HCT116 (cell line): ENCODE measurements at regions not wholly inside any gene's neighbourhood (a gene's known extent, or its start where the extent isn't known, plus 50 kb on each side); places are given as distances from the start of the nearest gene placed in this dataset.

Source experiments
- ATAC-seq: fragments of 200-7000 bp; cut with Tn5 transposase; 2 replicates; pipeline ENCODE4 v1.9.1; 2020; ENCODE audit warnings: mild to moderate bottlenecking, moderate library complexity
- BruUV-seq: library from RNA; stranded (reverse); fragments of 400-500 nt; replicated peaks from 2 replicates; lab custom pipeline; 2021; lab: Mats Ljungman, UMichigan
- CTCF ChIA-PET: fragments of 300-600 bp; sonication (Branson Sonifier 250); formaldehyde crosslinking; loops from one replicate; lab custom pipeline; 2021; ENCODE audit warnings: antibody characterized with exemption; lab: Charles Lee
- POLR2A ChIA-PET: fragments of 300-600, 350-600 bp; sonication (Branson Sonifier 250); formaldehyde crosslinking; loops from one replicate; lab custom pipeline; 2021; ENCODE audit warnings: antibody characterized with exemption; lab: Charles Lee
- RAD21 ChIA-PET, 2 experiments: fragments of 300-600 bp; sonication (Branson Sonifier 250); formaldehyde crosslinking; loops; one replicate each; lab custom pipeline; 2023; ENCODE audit warnings: low total read pairs in 2 of 2; ENCODE audit not compliant: uncharacterized antibody in 2 of 2, unreplicated experiment in 2 of 2, low non-redundant PET in 1 of 2; lab: Charles Lee
- DNase-seq: peaks from one replicate; pipeline ENCODE4 v3.0.0-alpha.2; 2010; ENCODE audit warnings: low read depth, low spot score
- H2AFZ ChIP-seq: fragments of 200-600 bp; shearing (Covaris generic), sonication (generic); 2 replicates; pipeline ENCODE4 v1.6.1; 2017; ENCODE audit warnings: low read depth, mixed run types, mixed read lengths, antibody characterized with exemption, low read length; ENCODE audit not compliant: poor library complexity, severe bottlenecking
- H3K27ac ChIP-seq: 2 replicates; pipeline ENCODE4 v1.5.1; 2012; ENCODE audit warnings: low read depth, low read length
- H3K27me3 ChIP-seq: fragments of 200-600 bp; sonication (generic); 2 replicates; pipeline ENCODE4 v1.6.1; 2016; ENCODE audit warnings: mixed run types, low read length, mixed read lengths; ENCODE audit not compliant: insufficient read depth
- H3K36me3 ChIP-seq, 2 experiments: fragments of 200-500 bp in 1 of 2; fragments of 200-600 bp in 1 of 2; sonication (Bioruptor generic) in 1 of 2; sonication (generic) in 1 of 2; 2 replicates each; pipeline versions ENCODE4 v1.5.1 to v1.6.1; 2014 to 2016; ENCODE audit warnings: low read length in 2 of 2, inconsistent platforms in 1 of 2, mixed read lengths in 1 of 2, mixed run types in 1 of 2; ENCODE audit not compliant: insufficient read depth in 2 of 2, control insufficient read depth in 1 of 2
- H3K4me1 ChIP-seq, 2 experiments: fragments of 200-600 bp in 1 of 2; sonication (generic) in 1 of 2; 2 replicates each; pipeline versions ENCODE4 v1.5.1 to v1.6.1; 2012 to 2017; ENCODE audit warnings: low read length in 2 of 2, inconsistent platforms in 1 of 2, mild to moderate bottlenecking in 1 of 2, mixed read lengths in 1 of 2, mixed run types in 1 of 2, moderate library complexity in 1 of 2; ENCODE audit not compliant: insufficient read depth in 2 of 2, control insufficient read depth in 1 of 2
- H3K4me2 ChIP-seq: fragments of 200-600 bp; sonication (generic); 2 replicates; pipeline ENCODE4 v1.6.1; 2017; ENCODE audit warnings: mixed run types, low read length, mixed read lengths
- H3K4me3 ChIP-seq, 2 experiments: fragments of 200-600 bp in 1 of 2; sonication (generic) in 1 of 2; replicated peaks in 1 of 2; 2 replicates each; pipeline ENCODE4 v1.5.1; 2011 to 2016; ENCODE audit warnings: low read length in 2 of 2, control low read depth in 1 of 2, low read depth in 1 of 2, mild to moderate bottlenecking in 1 of 2, mixed read lengths in 1 of 2, mixed run types in 1 of 2
- H3K79me2 ChIP-seq: fragments of 200-600 bp; sonication (generic); 2 replicates; pipeline ENCODE4 v1.6.1; 2017; ENCODE audit warnings: mild to moderate bottlenecking, mixed run types, low read length, moderate library complexity, mixed read lengths; ENCODE audit not compliant: insufficient read depth
- H3K9ac ChIP-seq: fragments of 200-600 bp; sonication (generic); 2 replicates; pipeline ENCODE4 v1.6.1; 2016; ENCODE audit warnings: low read length, mixed read lengths
- H3K9me2 ChIP-seq: fragments of 200-600 bp; sonication (generic), shearing (Covaris generic); 2 replicates; pipeline ENCODE4 v1.6.1; 2017; ENCODE audit warnings: mixed run types, mild to moderate bottlenecking, moderate library complexity; ENCODE audit not compliant: insufficient read depth
- H3K9me3 ChIP-seq, 2 experiments: fragments of 200-500 bp in 1 of 2; fragments of 200-600 bp in 1 of 2; sonication (Bioruptor generic) in 1 of 2; sonication (generic) in 1 of 2; 2 replicates each; pipeline ENCODE4 v1.6.1; 2014 to 2017; ENCODE audit warnings: low read length in 2 of 2, mixed read lengths in 2 of 2, inconsistent platforms in 1 of 2, low read depth in 1 of 2, mild to moderate bottlenecking in 1 of 2, mixed run types in 1 of 2, moderate library complexity in 1 of 2; ENCODE audit not compliant: control insufficient read depth in 1 of 2, insufficient read depth in 1 of 2
- H4K20me1 ChIP-seq: fragments of 200-600 bp; sonication (generic), shearing (Covaris generic); 2 replicates; pipeline ENCODE4 v1.6.1; 2017; ENCODE audit warnings: mixed run types, mild to moderate bottlenecking, moderate library complexity; ENCODE audit not compliant: insufficient read depth
- CBX3 ChIP-seq: IDR thresholded peaks from 2 replicates; pipeline ENCODE4 v1.6.1; 2012; ENCODE audit warnings: low read depth
- CEBPB ChIP-seq: IDR thresholded peaks from 2 replicates; pipeline ENCODE4 v1.6.1; 2012; ENCODE audit warnings: low read depth
- EGR1 ChIP-seq: IDR thresholded peaks from 2 replicates; pipeline ENCODE4 v1.6.1; 2012; ENCODE audit warnings: low read depth
- ELF1 ChIP-seq: IDR thresholded peaks from 2 replicates; pipeline ENCODE4 v1.6.1; 2012; ENCODE audit warnings: low read depth, borderline replicate concordance
- EZH2 ChIP-seq: fragments of 200-600 bp; sonication (generic); IDR thresholded peaks from 2 replicates; pipeline ENCODE4 v1.6.1; 2017; ENCODE audit warnings: antibody characterized with exemption, mixed run types
- EZH2phosphoT487 ChIP-seq: fragments of 200-600 bp; IDR thresholded peaks from 2 replicates; pipeline ENCODE4 v1.6.1; 2018; ENCODE audit warnings: antibody characterized with exemption, borderline replicate concordance
- FOSL1 ChIP-seq: IDR thresholded peaks from 2 replicates; pipeline ENCODE4 v1.6.1; 2012; ENCODE audit warnings: low read depth
- JUND ChIP-seq: IDR thresholded peaks from 2 replicates; pipeline ENCODE4 v1.6.1; 2012
- POLR2AphosphoS5 ChIP-seq: IDR thresholded peaks from 2 replicates; pipeline ENCODE4 v1.6.1; 2011; ENCODE audit warnings: mild to moderate bottlenecking, low read depth, low read length, moderate library complexity
- SP1 ChIP-seq: IDR thresholded peaks from 2 replicates; pipeline ENCODE4 v1.6.1; 2012; ENCODE audit warnings: low read depth
- SRF ChIP-seq: IDR thresholded peaks from 2 replicates; pipeline ENCODE4 v1.6.1; 2012; ENCODE audit warnings: low read depth
- TCF7L2 ChIP-seq: IDR thresholded peaks from 2 replicates; pipeline ENCODE4 v1.7.0; 2011; ENCODE audit warnings: borderline replicate concordance, inconsistent platforms; ENCODE audit not compliant: insufficient read depth, insufficient read length; ENCODE audit errors: extremely low read depth
- ZNF274 ChIP-seq: fragments of 200-500 bp; sonication (Bioruptor generic); IDR thresholded peaks from 2 replicates; pipeline ENCODE4 v1.6.1; 2014; ENCODE audit warnings: mild to moderate bottlenecking, low read depth, low read length, inconsistent platforms
- intact Hi-C: fragments of 100-400 bp; cut with micrococcal nuclease; formaldehyde crosslinking; loops from 2 replicates; pipeline ENCODE4 v1.10.0; 2022
- TF ChIP-seq, protein P1 (sequence below): IDR thresholded peaks from 2 replicates; pipeline ENCODE4 v1.6.1; 2011; ENCODE audit warnings: mild to moderate bottlenecking, low read length, moderate library complexity; ENCODE audit not compliant: insufficient replicate concordance; ENCODE audit errors: extremely low read depth
- TF ChIP-seq, protein P2 (sequence below): IDR thresholded peaks from 2 replicates; pipeline ENCODE4 v1.6.1; 2012; ENCODE audit warnings: low read depth

DNA sequence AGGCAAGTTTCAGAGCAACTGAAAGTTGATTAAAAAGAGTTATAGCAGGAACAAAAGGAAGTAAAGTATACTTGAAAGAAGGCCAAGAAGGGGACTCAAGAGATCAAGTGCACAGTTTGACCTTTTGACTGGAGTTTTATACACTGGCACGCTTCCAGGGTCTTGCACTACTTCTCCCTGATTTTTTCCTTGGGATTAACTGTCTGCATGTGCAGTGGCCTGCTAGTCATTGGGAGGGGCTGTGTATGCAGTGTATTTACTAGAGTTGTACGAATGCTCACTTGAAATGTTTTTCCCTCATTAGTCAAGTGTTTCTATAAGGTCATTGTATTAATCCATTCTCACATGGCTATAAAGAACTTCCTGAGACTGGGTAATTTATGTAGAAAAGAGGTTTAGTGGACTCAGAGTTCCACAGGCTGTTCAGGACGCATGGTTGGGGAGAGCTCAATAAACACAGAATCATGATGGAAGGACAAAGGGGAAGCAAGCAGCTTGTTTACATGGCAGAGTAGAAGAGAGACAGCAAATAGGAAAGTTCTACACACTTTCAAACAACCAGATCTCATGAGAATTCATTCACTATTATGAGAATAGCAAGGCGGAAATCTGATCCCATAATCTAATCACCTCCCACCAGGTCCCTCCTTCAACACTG, 571.8 kb downstream of the ZPLD1 start:
- Histone ChIP-seq H3K36me3 (no peaks in the 10 kb centered on the region), H3K27ac (no peak overlapping the region), H3K9ac (no peak overlapping the region), H3K4me1 (no peaks in the 10 kb centered on the region), H3K27me3 (no peaks in the 10 kb centered on the region), H3K4me2 (no peak overlapping the region), H2AFZ (no peak overlapping the region), H3K9me2 (no peaks in the 10 kb centered on the region), H4K20me1 (no peaks in the 10 kb centered on the region), H3K79me2 (no peaks in the 10 kb centered on the region), H3K4me3 (no peak overlapping the region), H3K9me3 (no peaks in the 10 kb centered on the region)
- DNase-seq (no peak), ATAC-seq (no peak)
- intact Hi-C loops: no loop called here
- RAD21 ChIA-PET: no interaction called here
- no peak for TF ChIP-seq ZNF274
- no peak for TF ChIP-seq EZH2
- no peak for TF ChIP-seq JUND
- no peak for TF ChIP-seq ELF1
- TF ChIP-seq FOSL1: no peak
- TF ChIP-seq, protein P1, sequence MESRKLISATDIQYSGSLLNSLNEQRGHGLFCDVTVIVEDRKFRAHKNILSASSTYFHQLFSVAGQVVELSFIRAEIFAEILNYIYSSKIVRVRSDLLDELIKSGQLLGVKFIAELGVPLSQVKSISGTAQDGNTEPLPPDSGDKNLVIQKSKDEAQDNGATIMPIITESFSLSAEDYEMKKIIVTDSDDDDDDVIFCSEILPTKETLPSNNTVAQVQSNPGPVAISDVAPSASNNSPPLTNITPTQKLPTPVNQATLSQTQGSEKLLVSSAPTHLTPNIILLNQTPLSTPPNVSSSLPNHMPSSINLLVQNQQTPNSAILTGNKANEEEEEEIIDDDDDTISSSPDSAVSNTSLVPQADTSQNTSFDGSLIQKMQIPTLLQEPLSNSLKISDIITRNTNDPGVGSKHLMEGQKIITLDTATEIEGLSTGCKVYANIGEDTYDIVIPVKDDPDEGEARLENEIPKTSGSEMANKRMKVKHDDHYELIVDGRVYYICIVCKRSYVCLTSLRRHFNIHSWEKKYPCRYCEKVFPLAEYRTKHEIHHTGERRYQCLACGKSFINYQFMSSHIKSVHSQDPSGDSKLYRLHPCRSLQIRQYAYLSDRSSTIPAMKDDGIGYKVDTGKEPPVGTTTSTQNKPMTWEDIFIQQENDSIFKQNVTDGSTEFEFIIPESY: no peak
- no peak for TF ChIP-seq POLR2AphosphoS5
- TF ChIP-seq EGR1: no peak
- CTCF ChIA-PET: no interaction called here
- POLR2A ChIA-PET: no interaction called here
- no TSS peak for BruUV-seq

DNA sequence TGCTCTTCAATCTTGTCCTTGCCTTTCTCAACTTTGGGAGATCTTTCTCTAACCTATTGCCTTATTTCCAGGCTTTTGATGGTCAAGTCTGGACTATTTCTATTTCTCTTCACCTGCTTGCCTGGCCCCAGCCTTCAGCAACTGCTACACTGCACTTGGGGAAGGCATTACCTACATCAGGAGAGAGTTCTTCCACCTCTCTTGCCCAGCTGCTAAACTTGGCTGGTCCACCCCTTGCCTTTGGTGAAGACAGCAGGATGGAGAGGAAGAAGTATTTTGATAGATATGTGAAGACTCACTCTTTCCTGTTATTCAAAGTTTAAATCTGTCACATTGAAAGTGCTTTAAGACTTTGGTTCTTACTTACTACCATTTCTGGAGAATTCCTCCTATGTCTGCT, 574.8 kb downstream of the ZPLD1 start:
- Histone ChIP-seq H3K36me3 (no peaks in the 10 kb centered on the region), H4K20me1 (no peaks in the 10 kb centered on the region), H3K4me3 (no peak overlapping the region), H3K4me1 (no peaks in the 10 kb centered on the region), H3K4me2 (no peak overlapping the region), H3K27me3 (no peaks in the 10 kb centered on the region), H3K79me2 (no peaks in the 10 kb centered on the region), H3K9me3 (no peaks in the 10 kb centered on the region), H3K9ac (no peak overlapping the region)
- CTCF ChIA-PET: no interaction called here
- no peak for ATAC-seq
- RAD21 ChIA-PET: no interaction called here
- intact Hi-C loops: no loop called here
- TF ChIP-seq POLR2AphosphoS5 (no peak), EGR1 (no peak), SRF (no peak), SP1 (no peak), FOSL1 (no peak), EZH2phosphoT487 (no peak), CBX3 (no peak), CEBPB (no peak), TCF7L2 (no peak)
- TF ChIP-seq, protein P2, sequence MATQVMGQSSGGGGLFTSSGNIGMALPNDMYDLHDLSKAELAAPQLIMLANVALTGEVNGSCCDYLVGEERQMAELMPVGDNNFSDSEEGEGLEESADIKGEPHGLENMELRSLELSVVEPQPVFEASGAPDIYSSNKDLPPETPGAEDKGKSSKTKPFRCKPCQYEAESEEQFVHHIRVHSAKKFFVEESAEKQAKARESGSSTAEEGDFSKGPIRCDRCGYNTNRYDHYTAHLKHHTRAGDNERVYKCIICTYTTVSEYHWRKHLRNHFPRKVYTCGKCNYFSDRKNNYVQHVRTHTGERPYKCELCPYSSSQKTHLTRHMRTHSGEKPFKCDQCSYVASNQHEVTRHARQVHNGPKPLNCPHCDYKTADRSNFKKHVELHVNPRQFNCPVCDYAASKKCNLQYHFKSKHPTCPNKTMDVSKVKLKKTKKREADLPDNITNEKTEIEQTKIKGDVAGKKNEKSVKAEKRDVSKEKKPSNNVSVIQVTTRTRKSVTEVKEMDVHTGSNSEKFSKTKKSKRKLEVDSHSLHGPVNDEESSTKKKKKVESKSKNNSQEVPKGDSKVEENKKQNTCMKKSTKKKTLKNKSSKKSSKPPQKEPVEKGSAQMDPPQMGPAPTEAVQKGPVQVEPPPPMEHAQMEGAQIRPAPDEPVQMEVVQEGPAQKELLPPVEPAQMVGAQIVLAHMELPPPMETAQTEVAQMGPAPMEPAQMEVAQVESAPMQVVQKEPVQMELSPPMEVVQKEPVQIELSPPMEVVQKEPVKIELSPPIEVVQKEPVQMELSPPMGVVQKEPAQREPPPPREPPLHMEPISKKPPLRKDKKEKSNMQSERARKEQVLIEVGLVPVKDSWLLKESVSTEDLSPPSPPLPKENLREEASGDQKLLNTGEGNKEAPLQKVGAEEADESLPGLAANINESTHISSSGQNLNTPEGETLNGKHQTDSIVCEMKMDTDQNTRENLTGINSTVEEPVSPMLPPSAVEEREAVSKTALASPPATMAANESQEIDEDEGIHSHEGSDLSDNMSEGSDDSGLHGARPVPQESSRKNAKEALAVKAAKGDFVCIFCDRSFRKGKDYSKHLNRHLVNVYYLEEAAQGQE: no peak
- TF ChIP-seq, all 23 proteins: peak for 0
- DNase-seq: no peak
- no TSS peak for BruUV-seq
- no peak overlapping the region for H3K27ac ChIP-seq
- no peak overlapping the region for H2AFZ ChIP-seq
- no peaks in the 10 kb centered on the region for H3K9me2 ChIP-seq
- POLR2A ChIA-PET: no interaction called here
